ENCODE measurements at regions not wholly inside any gene's neighbourhood (a gene's known extent, or its start where the extent isn't known, plus 50 kb on each side); places are given as distances from the start of the nearest gene placed in this dataset.

GRCh38 chr13:36567485-36567884, 106.3 kb upstream of the SERTM1 start:
- H3K4me1 ChIP-seq (ENCODE audit: insufficient read depth, low read length): no peaks in the 10 kb centered on the region
- no peak overlapping the region for H2AFZ ChIP-seq (ENCODE audit: low read depth, low read length)
- no peaks in the 10 kb centered on the region for H3K9me3 ChIP-seq (ENCODE audit: low read length)
- no peaks in the 10 kb centered on the region for H3K27me3 ChIP-seq (ENCODE audit: insufficient read depth, low read length)
- no peaks in the 10 kb centered on the region for H3K36me3 ChIP-seq (ENCODE audit: insufficient read depth, low read length)
- H3K4me3 ChIP-seq (ENCODE audit: low read length): no peak overlapping the region

- Histone ChIP-seq H3K4me1 (ENCODE audit: insufficient read depth, low read length) (no peaks in the 10 kb centered on the region), H3K36me3 (ENCODE audit: insufficient read depth, low read length) (no peaks in the 10 kb centered on the region), H3K27me3 (ENCODE audit: insufficient read depth, low read length) (no peaks in the 10 kb centered on the region), H3K9me3 (ENCODE audit: low read length) (no peaks in the 10 kb centered on the region), H3K4me3 (ENCODE audit: low read length) (no peak overlapping the region), H2AFZ (ENCODE audit: low read depth, low read length) (no peak overlapping the region)
Observed at GRCh38 chr13:36570489-36570888, 103.3 kb upstream of the SERTM1 start.

GRCh38 chr13:36571444-36571843, 102.4 kb upstream of the SERTM1 start:
- no peaks in the 10 kb centered on the region for H3K4me1 ChIP-seq (ENCODE audit: insufficient read depth, low read length)
- no peak overlapping the region for H2AFZ ChIP-seq (ENCODE audit: low read depth, low read length)
- no peaks in the 10 kb centered on the region for H3K36me3 ChIP-seq (ENCODE audit: insufficient read depth, low read length)
- H3K9me3 ChIP-seq (ENCODE audit: low read length): no peaks in the 10 kb centered on the region
- H3K27me3 ChIP-seq (ENCODE audit: insufficient read depth, low read length): no peaks in the 10 kb centered on the region
- no peak overlapping the region for H3K4me3 ChIP-seq (ENCODE audit: low read length)

- Histone ChIP-seq H3K4me1 (ENCODE audit: insufficient read depth, low read length) (no peaks in the 10 kb centered on the region), H3K4me3 (ENCODE audit: low read length) (no peak overlapping the region), H3K27me3 (ENCODE audit: insufficient read depth, low read length) (no peaks in the 10 kb centered on the region), H3K9me3 (ENCODE audit: low read length) (no peaks in the 10 kb centered on the region), H3K36me3 (ENCODE audit: insufficient read depth, low read length) (no peaks in the 10 kb centered on the region), H2AFZ (ENCODE audit: low read depth, low read length) (no peak overlapping the region)
Observed at GRCh38 chr13:36582977-36583376, 90.8 kb upstream of the SERTM1 start.

GRCh38 chr13:36599641-36600040, 74.2 kb upstream of the SERTM1 start:
- no peaks in the 10 kb centered on the region for H3K4me1 ChIP-seq (ENCODE audit: insufficient read depth, low read length)
- H3K27me3 ChIP-seq (ENCODE audit: insufficient read depth, low read length): peaks cover 4% of the 10 kb centered on the region
- no peak overlapping the region for H3K4me3 ChIP-seq (ENCODE audit: low read length)
- H2AFZ ChIP-seq (ENCODE audit: low read depth, low read length): no peak overlapping the region
- H3K9me3 ChIP-seq (ENCODE audit: low read length): no peaks in the 10 kb centered on the region
- H3K36me3 ChIP-seq (ENCODE audit: insufficient read depth, low read length): no peaks in the 10 kb centered on the region

GRCh38 chr13:36601186-36601585, 72.6 kb upstream of the SERTM1 start:
- H3K36me3 ChIP-seq (ENCODE audit: insufficient read depth, low read length): no peaks in the 10 kb centered on the region
- H3K27me3 ChIP-seq (ENCODE audit: insufficient read depth, low read length): peaks cover 9% of the 10 kb centered on the region
- H2AFZ ChIP-seq (ENCODE audit: low read depth, low read length): no peak overlapping the region
- no peaks in the 10 kb centered on the region for H3K4me1 ChIP-seq (ENCODE audit: insufficient read depth, low read length)
- no peak overlapping the region for H3K4me3 ChIP-seq (ENCODE audit: low read length)
- no peaks in the 10 kb centered on the region for H3K9me3 ChIP-seq (ENCODE audit: low read length)

GRCh38 chr13:36606060-36606459, 67.8 kb upstream of the SERTM1 start:
- Histone ChIP-seq H3K36me3 (ENCODE audit: insufficient read depth, low read length) (no peaks in the 10 kb centered on the region), H3K27me3 (ENCODE audit: insufficient read depth, low read length) (peaks cover 10% of the 10 kb centered on the region), H2AFZ (ENCODE audit: low read depth, low read length) (no peak overlapping the region), H3K4me1 (ENCODE audit: insufficient read depth, low read length) (no peaks in the 10 kb centered on the region), H3K4me3 (ENCODE audit: low read length) (no peak overlapping the region), H3K9me3 (ENCODE audit: low read length) (no peaks in the 10 kb centered on the region)

- no peaks in the 10 kb centered on the region for H3K9me3 ChIP-seq (ENCODE audit: low read length)
- H3K4me3 ChIP-seq (ENCODE audit: low read length): no peak overlapping the region
- peaks cover 8% of the 10 kb centered on the region for H3K27me3 ChIP-seq (ENCODE audit: insufficient read depth, low read length)
- peaks cover 12% of the 10 kb centered on the region for H3K4me1 ChIP-seq (ENCODE audit: insufficient read depth, low read length)
- H2AFZ ChIP-seq (ENCODE audit: low read depth, low read length): no peak overlapping the region
- H3K36me3 ChIP-seq (ENCODE audit: insufficient read depth, low read length): no peaks in the 10 kb centered on the region
Observed at GRCh38 chr13:36608474-36608873, 65.3 kb upstream of the SERTM1 start.

GRCh38 chr13:36612230-36612629, 61.6 kb upstream of the SERTM1 start:
- no peaks in the 10 kb centered on the region for H3K9me3 ChIP-seq (ENCODE audit: low read length)
- peaks cover 18% of the 10 kb centered on the region for H3K27me3 ChIP-seq (ENCODE audit: insufficient read depth, low read length)
- no peak overlapping the region for H3K4me3 ChIP-seq (ENCODE audit: low read length)
- H2AFZ ChIP-seq (ENCODE audit: low read depth, low read length): no peak overlapping the region
- peaks cover 12% of the 10 kb centered on the region for H3K4me1 ChIP-seq (ENCODE audit: insufficient read depth, low read length)
- no peaks in the 10 kb centered on the region for H3K36me3 ChIP-seq (ENCODE audit: insufficient read depth, low read length)

- Histone ChIP-seq H3K9me3 (ENCODE audit: low read length) (no peaks in the 10 kb centered on the region), H3K27me3 (ENCODE audit: insufficient read depth, low read length) (peaks cover 16% of the 10 kb centered on the region), H3K4me1 (ENCODE audit: insufficient read depth, low read length) (peaks cover 8% of the 10 kb centered on the region), H3K36me3 (ENCODE audit: insufficient read depth, low read length) (no peaks in the 10 kb centered on the region), H3K4me3 (ENCODE audit: low read length) (no peak overlapping the region), H2AFZ (ENCODE audit: low read depth, low read length) (no peak overlapping the region)
Observed at GRCh38 chr13:36616706-36617105, 57.1 kb upstream of the SERTM1 start.

- H3K9me3 ChIP-seq (ENCODE audit: low read length): no peaks in the 10 kb centered on the region
- no peaks in the 10 kb centered on the region for H3K4me1 ChIP-seq (ENCODE audit: insufficient read depth, low read length)
- no peaks in the 10 kb centered on the region for H3K36me3 ChIP-seq (ENCODE audit: insufficient read depth, low read length)
- H3K4me3 ChIP-seq (ENCODE audit: low read length): no peak overlapping the region
- peaks cover 9% of the 10 kb centered on the region for H3K27me3 ChIP-seq (ENCODE audit: insufficient read depth, low read length)
- no peak overlapping the region for H2AFZ ChIP-seq (ENCODE audit: low read depth, low read length)
Observed at GRCh38 chr13:36619535-36619934, 54.3 kb upstream of the SERTM1 start.

Data from neuron (in vitro differentiated cells).